Caco-2 (cell line): ENCODE measurements at regions not wholly inside any gene's neighbourhood (a gene's known extent, or its start where the extent isn't known, plus 50 kb on each side); places are given as distances from the start of the nearest gene placed in this dataset.
"Not testable (repeated sequence)": the region's sequence is repeated elsewhere in the genome, so short reads cannot be mapped to it uniquely, and the experiment has no call there.

ENCODE experiments used
- BruUV-seq: library from RNA; stranded (reverse); fragments of 400-500 nt; replicated peaks from 2 replicates; lab custom pipeline; 2021; lab: Mats Ljungman, UMichigan
- CTCF ChIA-PET: fragments of 300-600 bp; sonication (Branson Sonifier 250); formaldehyde crosslinking; loops from one replicate; lab custom pipeline; 2022; ENCODE audit warnings: antibody characterized with exemption; lab: Charles Lee
- POLR2A ChIA-PET: fragments of 300-600 bp; sonication (Branson Sonifier 250); formaldehyde crosslinking; loops from one replicate; lab custom pipeline; 2022; ENCODE audit warnings: antibody characterized with exemption; lab: Charles Lee
- DNase-seq, 2 experiments: peaks; one replicate each; pipeline versions ENCODE4 v3.0.0 to v3.0.0-alpha.2; 2020 to 2022
- H3K27me3 ChIP-seq: replicated peaks from 2 replicates; pipeline ENCODE4 v1.6.0; 2011; ENCODE audit warnings: low read length; ENCODE audit not compliant: control insufficient read depth, insufficient read depth
- H3K36me3 ChIP-seq: 2 replicates; pipeline ENCODE4 v1.5.1; 2011; ENCODE audit warnings: low read length; ENCODE audit not compliant: control insufficient read depth, insufficient read depth
- H3K4me1 ChIP-seq: fragments of 250-450 bp; sonication (Bioruptor Pico); 2 replicates; pipeline ENCODE4 v1.5.1; 2020; ENCODE audit warnings: mild to moderate bottlenecking
- H3K4me3 ChIP-seq: 2 replicates; pipeline ENCODE4 v1.5.1; 2011; ENCODE audit warnings: low read depth, mild to moderate bottlenecking, control low read depth, low read length
- H3K9me3 ChIP-seq: fragments of 250-450 bp; sonication (Bioruptor Pico); 2 replicates; pipeline ENCODE4 v1.5.1; 2020; ENCODE audit warnings: mild to moderate bottlenecking, moderate library complexity
- H3K27ac Mint-ChIP-seq: one replicate; pipeline ENCODE4 v1.8.0; 2022; ENCODE audit warnings: mixed read lengths; ENCODE audit not compliant: unreplicated experiment
- H3K27me3 Mint-ChIP-seq: one replicate; pipeline ENCODE4 v1.8.0; 2022; ENCODE audit warnings: mixed read lengths; ENCODE audit not compliant: insufficient read depth, unreplicated experiment
- H3K36me3 Mint-ChIP-seq: one replicate; pipeline ENCODE4 v1.8.0; 2022; ENCODE audit warnings: mild to moderate bottlenecking, mixed read lengths; ENCODE audit not compliant: insufficient read depth, unreplicated experiment
- H3K4me1 Mint-ChIP-seq: one replicate; pipeline ENCODE4 v1.8.0; 2022; ENCODE audit warnings: low read depth, mixed read lengths; ENCODE audit not compliant: unreplicated experiment
- H3K4me3 Mint-ChIP-seq: one replicate; pipeline ENCODE4 v1.8.0; 2022; ENCODE audit warnings: mild to moderate bottlenecking, moderate library complexity, mixed read lengths; ENCODE audit not compliant: unreplicated experiment
- H3K9me3 Mint-ChIP-seq: one replicate; pipeline ENCODE4 v1.8.0; 2022; ENCODE audit warnings: mixed read lengths; ENCODE audit not compliant: unreplicated experiment
- intact Hi-C: fragments of 100-400 bp; cut with micrococcal nuclease; formaldehyde crosslinking; loops from one replicate; pipeline ENCODE4 v1.10.0; 2022; ENCODE audit not compliant: unreplicated experiment
- TF ChIP-seq, protein P1 (sequence below), 2 experiments: fragments of 200-600 bp in 1 of 2; IDR thresholded peaks; 1 replicate in 1 of 2; 2 replicates in 1 of 2; pipeline versions ENCODE4 v1.5.1 to v1.8.0; 2011 to 2022; ENCODE audit warnings: antibody characterized with exemption in 1 of 2, control low read depth in 1 of 2, inconsistent platforms in 1 of 2, low read depth in 1 of 2, low read length in 1 of 2, mild to moderate bottlenecking in 1 of 2, moderate library complexity in 1 of 2; ENCODE audit not compliant: insufficient read depth in 1 of 2, severe bottlenecking in 1 of 2, unreplicated experiment in 1 of 2

DNA sequence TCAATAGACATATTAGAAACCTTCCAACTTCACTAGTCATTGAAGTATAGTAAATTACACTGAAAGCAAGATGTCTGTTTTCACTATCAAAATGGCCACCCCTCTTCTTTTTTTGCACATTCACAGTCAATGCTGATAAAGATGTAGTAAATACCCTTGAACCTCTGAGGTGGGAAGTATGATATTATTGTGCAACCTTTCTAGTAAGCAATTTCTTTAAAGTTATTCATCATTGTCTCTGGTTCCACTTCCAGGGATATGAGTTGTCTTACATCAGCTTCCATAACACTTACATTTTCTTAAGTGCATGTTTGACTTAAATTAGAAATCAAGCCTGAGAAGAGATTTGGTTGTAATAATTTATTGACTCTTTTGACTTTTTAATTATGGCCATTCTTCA is 453.9 kb upstream of the MGAT4C start:
- Histone ChIP-seq H3K27me3 (no peaks in the 10 kb centered on the region), H3K4me1 (peaks cover 3% of the 10 kb centered on the region; the same call in 1 of the 2 replicates), H3K9me3 (no peaks in the 10 kb centered on the region), H3K4me3 (no peak overlapping the region), H3K36me3 (no peaks in the 10 kb centered on the region)
- intact Hi-C loops: no loop called here
- H3K4me1 Mint-ChIP-seq: peaks cover 6% of the 10 kb centered on the region
- H3K27ac Mint-ChIP-seq: no peak overlapping the region
- no TSS peak for BruUV-seq
- TF ChIP-seq, protein P1, sequence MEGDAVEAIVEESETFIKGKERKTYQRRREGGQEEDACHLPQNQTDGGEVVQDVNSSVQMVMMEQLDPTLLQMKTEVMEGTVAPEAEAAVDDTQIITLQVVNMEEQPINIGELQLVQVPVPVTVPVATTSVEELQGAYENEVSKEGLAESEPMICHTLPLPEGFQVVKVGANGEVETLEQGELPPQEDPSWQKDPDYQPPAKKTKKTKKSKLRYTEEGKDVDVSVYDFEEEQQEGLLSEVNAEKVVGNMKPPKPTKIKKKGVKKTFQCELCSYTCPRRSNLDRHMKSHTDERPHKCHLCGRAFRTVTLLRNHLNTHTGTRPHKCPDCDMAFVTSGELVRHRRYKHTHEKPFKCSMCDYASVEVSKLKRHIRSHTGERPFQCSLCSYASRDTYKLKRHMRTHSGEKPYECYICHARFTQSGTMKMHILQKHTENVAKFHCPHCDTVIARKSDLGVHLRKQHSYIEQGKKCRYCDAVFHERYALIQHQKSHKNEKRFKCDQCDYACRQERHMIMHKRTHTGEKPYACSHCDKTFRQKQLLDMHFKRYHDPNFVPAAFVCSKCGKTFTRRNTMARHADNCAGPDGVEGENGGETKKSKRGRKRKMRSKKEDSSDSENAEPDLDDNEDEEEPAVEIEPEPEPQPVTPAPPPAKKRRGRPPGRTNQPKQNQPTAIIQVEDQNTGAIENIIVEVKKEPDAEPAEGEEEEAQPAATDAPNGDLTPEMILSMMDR (IDR thresholded peaks at IDR 0.05; ENCODE audit: insufficient read depth in 1 of 2, low read depth in 1 of 2, low read length in 1 of 2, severe bottlenecking in 1 of 2, unreplicated experiment in 1 of 2): no peak
- ChIA-PET POLR2A (no interaction called here), CTCF (no interaction called here)
- no peaks in the 10 kb centered on the region for H3K36me3 Mint-ChIP-seq
- no peaks in the 10 kb centered on the region for H3K27me3 Mint-ChIP-seq
- H3K9me3 Mint-ChIP-seq: peaks cover 9% of the 10 kb centered on the region
- H3K4me3 Mint-ChIP-seq: no peak overlapping the region
- no peak for DNase-seq

DNA sequence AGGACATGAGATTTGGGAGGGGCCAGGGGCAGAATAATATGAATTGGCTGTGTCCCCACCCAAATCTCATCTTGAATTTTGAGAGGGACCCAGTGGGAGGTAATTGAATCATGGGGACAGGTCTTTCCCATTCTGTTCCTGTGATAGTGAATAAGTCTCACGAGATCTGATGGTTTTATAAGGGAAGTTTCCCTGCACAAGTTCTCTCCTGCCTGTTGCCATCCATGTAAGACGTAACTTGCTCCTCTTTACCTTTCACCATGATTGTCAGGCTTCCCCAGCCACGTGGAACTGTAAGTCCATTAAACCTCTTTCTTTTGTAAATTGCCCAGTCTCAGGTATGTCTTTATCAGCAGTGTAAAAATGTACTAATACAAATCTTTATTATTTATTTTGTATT is 452.8 kb upstream of the MGAT4C start:
- H3K9me3 ChIP-seq, H3K27me3 Mint-ChIP-seq, H3K9me3 Mint-ChIP-seq, BruUV-seq, H3K4me1 ChIP-seq, DNase-seq, H3K27ac Mint-ChIP-seq, intact Hi-C loops, H3K36me3 Mint-ChIP-seq, H3K4me3 Mint-ChIP-seq, H3K4me1 Mint-ChIP-seq, H3K27me3 ChIP-seq, POLR2A ChIA-PET, H3K36me3 ChIP-seq, H3K4me3 ChIP-seq, CTCF ChIA-PET: not testable (repeated sequence)

DNA sequence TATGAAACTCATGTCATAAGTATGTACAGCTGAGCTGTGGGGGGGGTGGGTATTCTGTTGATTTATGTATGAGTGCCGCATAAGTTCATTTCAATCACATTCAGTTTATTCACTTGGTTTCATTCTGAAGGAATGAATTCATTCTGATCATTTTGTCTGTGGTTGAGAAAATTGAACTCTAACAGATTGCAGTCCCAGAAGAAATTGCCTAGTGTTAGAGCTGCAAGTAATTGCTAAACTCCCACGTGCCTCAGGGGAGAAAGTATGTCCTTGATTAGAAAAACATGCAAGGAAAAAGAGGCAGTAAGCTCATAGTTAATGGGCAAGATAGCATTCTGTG is 442.4 kb upstream of the MGAT4C start:
- TF ChIP-seq, protein P1 (IDR thresholded peaks at IDR 0.05; ENCODE audit: insufficient read depth in 1 of 2, low read depth in 1 of 2, low read length in 1 of 2, severe bottlenecking in 1 of 2, unreplicated experiment in 1 of 2): no peak
- no peaks in the 10 kb centered on the region for H3K4me1 ChIP-seq
- BruUV-seq: no TSS peak
- no peak overlapping the region for H3K27ac Mint-ChIP-seq
- POLR2A ChIA-PET: no interaction called here
- no peaks in the 10 kb centered on the region for H3K27me3 ChIP-seq
- intact Hi-C loops: no loop called here
- no peaks in the 10 kb centered on the region for H3K4me1 Mint-ChIP-seq
- no peaks in the 10 kb centered on the region for H3K9me3 ChIP-seq
- CTCF ChIA-PET: no interaction called here
- no peak for DNase-seq
- H3K9me3 Mint-ChIP-seq: no peaks in the 10 kb centered on the region
- no peaks in the 10 kb centered on the region for H3K36me3 ChIP-seq
- no peaks in the 10 kb centered on the region for H3K36me3 Mint-ChIP-seq
- H3K27me3 Mint-ChIP-seq: no peaks in the 10 kb centered on the region
- no peak overlapping the region for H3K4me3 ChIP-seq
- no peak overlapping the region for H3K4me3 Mint-ChIP-seq
